Lower leg skin (tissue), 3 donors: ENCODE measurements at regions not wholly inside any gene's neighbourhood (a gene's known extent, or its start where the extent isn't known, plus 50 kb on each side); places are given as distances from the start of the nearest gene placed in this dataset.

Experiments used
- CTCF ChIP-seq, 3 donors: fragments of 450-650 bp; IDR thresholded peaks; one replicate each; pipeline ENCODE4 v1.5.1; 2016; ENCODE audit warnings: antibody characterized with exemption in 3 of 3, mild to moderate bottlenecking in 3 of 3, moderate library complexity in 2 of 3
- POLR2A ChIP-seq, 2 donors: fragments of 450-650 bp; IDR thresholded peaks; one replicate each; pipeline ENCODE4 v1.6.1; 2016 to 2017; ENCODE audit warnings: antibody characterized with exemption in 2 of 2, mild to moderate bottlenecking in 1 of 2, moderate library complexity in 1 of 2

DNA sequence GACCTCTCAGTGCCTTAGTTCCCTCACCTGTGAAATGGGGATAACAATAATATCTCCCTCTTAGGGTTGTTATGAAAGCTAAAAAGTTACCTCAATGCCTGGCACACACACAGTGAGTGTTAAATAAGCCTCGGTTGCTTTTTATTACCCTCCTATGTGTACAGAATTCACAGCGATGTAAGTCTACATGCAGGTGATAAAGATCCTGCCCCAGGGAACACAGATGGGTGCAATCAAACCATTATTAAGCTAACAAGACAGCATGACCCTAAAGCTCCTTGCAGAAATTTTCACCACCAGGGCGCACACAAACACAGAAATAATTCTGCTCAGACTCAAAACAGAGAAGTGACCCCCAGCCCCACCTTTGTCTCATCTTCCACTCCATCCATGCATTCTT, 261.9 kb downstream of the SNX10 start:
- TF ChIP-seq CTCF (IDR thresholded peaks at IDR 0.05) (no peak), POLR2A (IDR thresholded peaks at IDR 0.05) (no peak)
